Kidney (tissue), 13 donors: ENCODE measurements at regions not wholly inside any gene's neighbourhood (a gene's known extent, or its start where the extent isn't known, plus 50 kb on each side); places are given as distances from the start of the nearest gene placed in this dataset.

ENCODE experiments used
- DNase-seq, 5 donors: peaks; one replicate each; pipeline ENCODE4 v3.0.0-alpha.2; 2013 to 2020
- FAIRE-seq: peaks from 2 replicates; lab custom pipeline; 2012; peaks lifted over from hg19 to GRCh38; lab: Jason Lieb, UNC
- H3K27ac ChIP-seq, 2 donors: one replicate each; pipeline ENCODE4 v1.7.0; 2013; ENCODE audit warnings: low read depth in 2 of 2, low read length in 2 of 2, inconsistent platforms in 1 of 2
- H3K27me3 ChIP-seq: one replicate; pipeline ENCODE4 v1.7.1; 2013; ENCODE audit warnings: low read length, inconsistent platforms; ENCODE audit not compliant: control insufficient read depth, insufficient read depth
- H3K36me3 ChIP-seq, 3 donors: one replicate each; pipeline versions ENCODE4 v1.7.0 to v1.7.1; 2013; ENCODE audit warnings: low read length in 3 of 3, control low read depth in 1 of 3, inconsistent platforms in 1 of 3; ENCODE audit not compliant: insufficient read depth in 3 of 3, control insufficient read depth in 2 of 3
- H3K4me1 ChIP-seq, 3 donors: one replicate each; pipeline versions ENCODE4 v1.7.0 to v1.7.1; 2013; ENCODE audit warnings: low read length in 3 of 3, inconsistent platforms in 1 of 3, low read depth in 1 of 3; ENCODE audit not compliant: control insufficient read depth in 2 of 3, insufficient read depth in 2 of 3
- H3K4me3 ChIP-seq, 3 donors: one replicate each; pipeline versions ENCODE4 v1.7.0 to v1.8.1; 2013; ENCODE audit warnings: low read length in 3 of 3, control low read depth in 1 of 3, inconsistent platforms in 1 of 3
- H3K9ac ChIP-seq, 3 donors: one replicate each; pipeline versions ENCODE4 v1.7.0 to v1.7.1; 2013; ENCODE audit warnings: low read length in 3 of 3, control low read depth in 1 of 3, inconsistent platforms in 1 of 3
- H3K9me3 ChIP-seq, 3 donors: one replicate each; pipeline versions ENCODE4 v1.7.0 to v1.7.1; 2013; ENCODE audit warnings: low read length in 3 of 3, control low read depth in 1 of 3, inconsistent platforms in 1 of 3; ENCODE audit not compliant: control insufficient read depth in 2 of 3, insufficient read depth in 1 of 3
- CTCF ChIP-seq: IDR thresholded peaks from 3 replicates; pipeline ENCODE4 v1.5.1; 2012; ENCODE audit warnings: mild to moderate bottlenecking, moderate library complexity, borderline replicate concordance; ENCODE audit not compliant: insufficient read depth; ENCODE audit errors: extremely low read depth
- intact Hi-C: fragments of 100-400 bp; cut with DNase I; formaldehyde crosslinking; loops from one replicate; pipeline ENCODE4 v1.11.1; 2022
- donor health status: control.
- donor health status: control.
- donor health status: control.
- donor health status: control.
- donor health status: control.
- donor health status: DM: yes; HTN: yes; CAD: no.
- donor health status: Normal renal cell carcinoma (clear cell type).

- FAIRE-seq, result no peak
Measured at GRCh38 chr2:52698408-52698807, 1069.2 kb upstream of the CHAC2 start.

GRCh38 chr2:52697690-52698089, 1069.9 kb upstream of the CHAC2 start:
- DNase-seq, result no peak
- no peak overlapping the region for H3K4me3 ChIP-seq
- intact Hi-C loops, result no loop called here
- H3K36me3 ChIP-seq, result no peaks in the 10 kb centered on the region
- H3K27ac ChIP-seq, result no peak overlapping the region
- no peak for TF ChIP-seq CTCF
- no peaks in the 10 kb centered on the region for H3K27me3 ChIP-seq
- H3K9ac ChIP-seq, result no peak overlapping the region
- no peaks in the 10 kb centered on the region for H3K9me3 ChIP-seq
- FAIRE-seq, result no peak
- no peaks in the 10 kb centered on the region for H3K4me1 ChIP-seq

More at GRCh38 chr2:52698408-52698807, 1069.2 kb upstream of the CHAC2 start:
- no peak for DNase-seq
- Histone ChIP-seq H3K9me3 (no peaks in the 10 kb centered on the region), H3K4me3 (no peak overlapping the region), H3K27ac (no peak overlapping the region), H3K9ac (no peak overlapping the region), H3K27me3 (no peaks in the 10 kb centered on the region), H3K36me3 (no peaks in the 10 kb centered on the region), H3K4me1 (no peaks in the 10 kb centered on the region)
- intact Hi-C loops, result no loop called here
- TF ChIP-seq CTCF, result no peak

GRCh38 chr2:52695731-52696130, 1071.9 kb upstream of the CHAC2 start:
- Histone ChIP-seq H3K4me1 (no peaks in the 10 kb centered on the region), H3K27me3 (no peaks in the 10 kb centered on the region), H3K9me3 (no peaks in the 10 kb centered on the region), H3K36me3 (no peaks in the 10 kb centered on the region), H3K9ac (no peak overlapping the region), H3K4me3 (no peak overlapping the region), H3K27ac (no peak overlapping the region)
- FAIRE-seq, result no peak
- intact Hi-C loops, result no loop called here
- DNase-seq, result no peak
- TF ChIP-seq CTCF, result no peak

GRCh38 chr2:52686935-52687334, 1080.7 kb upstream of the CHAC2 start:
- FAIRE-seq, result no peak
- TF ChIP-seq CTCF, result no peak

More at GRCh38 chr2:52686935-52687334, 1080.7 kb upstream of the CHAC2 start:
- no peak overlapping the region for H3K4me3 ChIP-seq
- H3K27ac ChIP-seq, result no peak overlapping the region
- no peaks in the 10 kb centered on the region for H3K4me1 ChIP-seq
- intact Hi-C loops, result no loop called here
- DNase-seq, result no peak
- no peaks in the 10 kb centered on the region for H3K36me3 ChIP-seq
- no peak overlapping the region for H3K9ac ChIP-seq
- no peaks in the 10 kb centered on the region for H3K27me3 ChIP-seq
- peaks cover 0 to 5% (median 0%) of the 10 kb centered on the region in 3 donors for H3K9me3 ChIP-seq
